Caco-2 (cell line): ENCODE measurements at regions not wholly inside any gene's neighbourhood (a gene's known extent, or its start where the extent isn't known, plus 50 kb on each side); places are given as distances from the start of the nearest gene placed in this dataset.

ENCODE experiments used
- BruUV-seq: library from RNA; stranded (reverse); fragments of 400-500 nt; replicated peaks from 2 replicates; lab custom pipeline; 2021; lab: Mats Ljungman, UMichigan
- CTCF ChIA-PET: fragments of 300-600 bp; sonication (Branson Sonifier 250); formaldehyde crosslinking; loops from one replicate; lab custom pipeline; 2022; ENCODE audit warnings: antibody characterized with exemption; lab: Charles Lee
- POLR2A ChIA-PET: fragments of 300-600 bp; sonication (Branson Sonifier 250); formaldehyde crosslinking; loops from one replicate; lab custom pipeline; 2022; ENCODE audit warnings: antibody characterized with exemption; lab: Charles Lee
- DNase-seq, 2 experiments: peaks; one replicate each; pipeline versions ENCODE4 v3.0.0 to v3.0.0-alpha.2; 2020 to 2022
- H3K27me3 ChIP-seq: replicated peaks from 2 replicates; pipeline ENCODE4 v1.6.0; 2011; ENCODE audit warnings: low read length; ENCODE audit not compliant: control insufficient read depth, insufficient read depth
- H3K36me3 ChIP-seq: 2 replicates; pipeline ENCODE4 v1.5.1; 2011; ENCODE audit warnings: low read length; ENCODE audit not compliant: control insufficient read depth, insufficient read depth
- H3K4me1 ChIP-seq: fragments of 250-450 bp; sonication (Bioruptor Pico); 2 replicates; pipeline ENCODE4 v1.5.1; 2020; ENCODE audit warnings: mild to moderate bottlenecking
- H3K4me3 ChIP-seq: 2 replicates; pipeline ENCODE4 v1.5.1; 2011; ENCODE audit warnings: low read depth, mild to moderate bottlenecking, control low read depth, low read length
- H3K9me3 ChIP-seq: fragments of 250-450 bp; sonication (Bioruptor Pico); 2 replicates; pipeline ENCODE4 v1.5.1; 2020; ENCODE audit warnings: mild to moderate bottlenecking, moderate library complexity
- H3K27ac Mint-ChIP-seq: one replicate; pipeline ENCODE4 v1.8.0; 2022; ENCODE audit warnings: mixed read lengths; ENCODE audit not compliant: unreplicated experiment
- H3K27me3 Mint-ChIP-seq: one replicate; pipeline ENCODE4 v1.8.0; 2022; ENCODE audit warnings: mixed read lengths; ENCODE audit not compliant: insufficient read depth, unreplicated experiment
- H3K36me3 Mint-ChIP-seq: one replicate; pipeline ENCODE4 v1.8.0; 2022; ENCODE audit warnings: mild to moderate bottlenecking, mixed read lengths; ENCODE audit not compliant: insufficient read depth, unreplicated experiment
- H3K4me1 Mint-ChIP-seq: one replicate; pipeline ENCODE4 v1.8.0; 2022; ENCODE audit warnings: low read depth, mixed read lengths; ENCODE audit not compliant: unreplicated experiment
- H3K4me3 Mint-ChIP-seq: one replicate; pipeline ENCODE4 v1.8.0; 2022; ENCODE audit warnings: mild to moderate bottlenecking, moderate library complexity, mixed read lengths; ENCODE audit not compliant: unreplicated experiment
- H3K9me3 Mint-ChIP-seq: one replicate; pipeline ENCODE4 v1.8.0; 2022; ENCODE audit warnings: mixed read lengths; ENCODE audit not compliant: unreplicated experiment
- CTCF ChIP-seq, 2 experiments: fragments of 200-600 bp in 1 of 2; IDR thresholded peaks; 1 replicate in 1 of 2; 2 replicates in 1 of 2; pipeline versions ENCODE4 v1.5.1 to v1.8.0; 2011 to 2022; ENCODE audit warnings: antibody characterized with exemption in 1 of 2, control low read depth in 1 of 2, inconsistent platforms in 1 of 2, low read depth in 1 of 2, low read length in 1 of 2, mild to moderate bottlenecking in 1 of 2, moderate library complexity in 1 of 2; ENCODE audit not compliant: insufficient read depth in 1 of 2, severe bottlenecking in 1 of 2, unreplicated experiment in 1 of 2
- intact Hi-C: fragments of 100-400 bp; cut with micrococcal nuclease; formaldehyde crosslinking; loops from one replicate; pipeline ENCODE4 v1.10.0; 2022; ENCODE audit not compliant: unreplicated experiment

GRCh38 chr9:84054341-84055010, 73.9 kb downstream of the RMI1 start:
- Mint-ChIP-seq H3K27me3 (peaks cover 7% of the 10 kb centered on the region), H3K27ac (no peak overlapping the region), H3K9me3 (no peaks in the 10 kb centered on the region), H3K4me1 (no peaks in the 10 kb centered on the region), H3K36me3 (no peaks in the 10 kb centered on the region), H3K4me3 (no peak overlapping the region)
- H3K4me3 ChIP-seq = no peak overlapping the region
- H3K4me1 ChIP-seq = no peaks in the 10 kb centered on the region
- POLR2A ChIA-PET = no interaction called here
- no peak for DNase-seq
- H3K36me3 ChIP-seq = no peaks in the 10 kb centered on the region
- BruUV-seq = no TSS peak
- intact Hi-C loops = no loop called here
- no peaks in the 10 kb centered on the region for H3K27me3 ChIP-seq
- H3K9me3 ChIP-seq = no peaks in the 10 kb centered on the region
- no peak for TF ChIP-seq CTCF (IDR thresholded peaks at IDR 0.05; ENCODE audit: insufficient read depth in 1 of 2, low read depth in 1 of 2, low read length in 1 of 2, severe bottlenecking in 1 of 2, unreplicated experiment in 1 of 2)
- CTCF ChIA-PET = no interaction called here

- no peak for DNase-seq
- ChIA-PET POLR2A (no interaction called here), CTCF (no interaction called here)
- no peaks in the 10 kb centered on the region for H3K9me3 Mint-ChIP-seq
- no peaks in the 10 kb centered on the region for H3K4me1 ChIP-seq
- no peak for TF ChIP-seq CTCF (IDR thresholded peaks at IDR 0.05; ENCODE audit: insufficient read depth in 1 of 2, low read depth in 1 of 2, low read length in 1 of 2, severe bottlenecking in 1 of 2, unreplicated experiment in 1 of 2)
- no peaks in the 10 kb centered on the region for H3K4me1 Mint-ChIP-seq
- peaks cover 5% of the 10 kb centered on the region for H3K27me3 Mint-ChIP-seq
- no peaks in the 10 kb centered on the region for H3K9me3 ChIP-seq
- no peak overlapping the region for H3K27ac Mint-ChIP-seq
- no TSS peak for BruUV-seq
- H3K36me3 ChIP-seq = no peaks in the 10 kb centered on the region
- H3K4me3 Mint-ChIP-seq = no peak overlapping the region
- H3K27me3 ChIP-seq = no peaks in the 10 kb centered on the region
- intact Hi-C loops = no loop called here
- H3K36me3 Mint-ChIP-seq = no peaks in the 10 kb centered on the region
- H3K4me3 ChIP-seq = no peak overlapping the region
Observed at GRCh38 chr9:84057662-84058061, 77.1 kb downstream of the RMI1 start.

- H3K9me3 ChIP-seq = no peaks in the 10 kb centered on the region
- no peaks in the 10 kb centered on the region for H3K4me1 Mint-ChIP-seq
- intact Hi-C loops = no loop called here
- no peaks in the 10 kb centered on the region for H3K4me1 ChIP-seq
- no peak overlapping the region for H3K4me3 ChIP-seq
- no TSS peak for BruUV-seq
- CTCF ChIA-PET = no interaction called here
- no peak overlapping the region for H3K27ac Mint-ChIP-seq
- no peaks in the 10 kb centered on the region for H3K27me3 ChIP-seq
- no peaks in the 10 kb centered on the region for H3K36me3 ChIP-seq
- peaks cover under 1% of the 10 kb centered on the region for H3K27me3 Mint-ChIP-seq
- H3K9me3 Mint-ChIP-seq = no peaks in the 10 kb centered on the region
- no peak for DNase-seq
- TF ChIP-seq CTCF (IDR thresholded peaks at IDR 0.05; ENCODE audit: insufficient read depth in 1 of 2, low read depth in 1 of 2, low read length in 1 of 2, severe bottlenecking in 1 of 2, unreplicated experiment in 1 of 2) = no peak
- H3K36me3 Mint-ChIP-seq = no peaks in the 10 kb centered on the region
- POLR2A ChIA-PET = no interaction called here
- H3K4me3 Mint-ChIP-seq = no peak overlapping the region
Observed at GRCh38 chr9:84059936-84060335, 79.3 kb downstream of the RMI1 start.
